ENCODE measurements at regions not wholly inside any gene's neighbourhood (a gene's known extent, or its start where the extent isn't known, plus 50 kb on each side); places are given as distances from the start of the nearest gene placed in this dataset.

GRCh38 chr9:106085479-106085878 is 391.1 kb downstream of the TMEM38B start:
- TF ChIP-seq TSHZ2 (CRISPR knock-in tag; IDR thresholded peaks at IDR 0.05) = no peak
- no peak for TF ChIP-seq PATZ1 (CRISPR knock-in tag; IDR thresholded peaks at IDR 0.05; ENCODE audit: borderline replicate concordance)
- TF ChIP-seq ARNTL (CRISPR knock-in tag; IDR thresholded peaks at IDR 0.05; ENCODE audit: borderline replicate concordance, low read depth) = no peak
- TF ChIP-seq ZC3H10 (CRISPR knock-in tag; IDR thresholded peaks at IDR 0.05) = no peak
- TF ChIP-seq BACH2 (CRISPR knock-in tag; IDR thresholded peaks at IDR 0.05; ENCODE audit: borderline replicate concordance) = no peak
- TF ChIP-seq ZNF70 (CRISPR knock-in tag; IDR thresholded peaks at IDR 0.05) = no peak
- no peak for TF ChIP-seq ZNF8 (CRISPR knock-in tag; IDR thresholded peaks at IDR 0.05)
- TF ChIP-seq TOX (CRISPR knock-in tag; IDR thresholded peaks at IDR 0.05; ENCODE audit: borderline replicate concordance) = no peak
- no peak for TF ChIP-seq OSR1 (CRISPR knock-in tag; IDR thresholded peaks at IDR 0.05)
- no peak for TF ChIP-seq GLIS3 (CRISPR knock-in tag; IDR thresholded peaks at IDR 0.05)
- TF ChIP-seq ISL1 (CRISPR knock-in tag; IDR thresholded peaks at IDR 0.05) = no peak
- TF ChIP-seq SNAI2 (CRISPR knock-in tag; IDR thresholded peaks at IDR 0.05) = no peak
